ENCODE measurements at regions not wholly inside any gene's neighbourhood (a gene's known extent, or its start where the extent isn't known, plus 50 kb on each side); places are given as distances from the start of the nearest gene placed in this dataset.

GRCh38 chr18:70870292-70870691 is 581.4 kb downstream of the SOCS6 start:
- H3K36me3 Mint-ChIP-seq: no peaks in the 10 kb centered on the region
- no peaks in the 10 kb centered on the region for H3K27me3 Mint-ChIP-seq (ENCODE audit: low read depth)
- no peak overlapping the region for H3K27ac Mint-ChIP-seq
- H3K9me3 Mint-ChIP-seq: peaks cover 21% of the 10 kb centered on the region
- no peak for DNase-seq (ENCODE audit: low spot score in 2 of 2, unreplicated experiment in 2 of 2)
- H3K4me1 Mint-ChIP-seq: no peaks in the 10 kb centered on the region
- TF ChIP-seq CTCF (IDR thresholded peaks at IDR 0.05; ENCODE audit: unreplicated experiment): no peak
- H3K4me3 Mint-ChIP-seq: no peak overlapping the region

GRCh38 chr18:70848329-70848728 is 559.5 kb downstream of the SOCS6 start:
- H3K9me3 Mint-ChIP-seq: no peaks in the 10 kb centered on the region
- DNase-seq (ENCODE audit: low spot score in 2 of 2, unreplicated experiment in 2 of 2): no peak
- no peaks in the 10 kb centered on the region for H3K36me3 Mint-ChIP-seq
- no peaks in the 10 kb centered on the region for H3K27me3 Mint-ChIP-seq (ENCODE audit: low read depth)
- H3K4me3 Mint-ChIP-seq: no peak overlapping the region
- TF ChIP-seq CTCF (IDR thresholded peaks at IDR 0.05; ENCODE audit: unreplicated experiment): no peak
- H3K4me1 Mint-ChIP-seq: no peaks in the 10 kb centered on the region
- H3K27ac Mint-ChIP-seq: no peak overlapping the region

- no peak for TF ChIP-seq CTCF (IDR thresholded peaks at IDR 0.05; ENCODE audit: unreplicated experiment)
- no peaks in the 10 kb centered on the region for H3K36me3 Mint-ChIP-seq
Observed at GRCh38 chr18:70840649-70841048, 551.8 kb downstream of the SOCS6 start.

GRCh38 chr18:70827632-70828031 is 538.8 kb downstream of the SOCS6 start:
- TF ChIP-seq CTCF (IDR thresholded peaks at IDR 0.05; ENCODE audit: unreplicated experiment): no peak
- Mint-ChIP-seq H3K9me3 (no peaks in the 10 kb centered on the region), H3K36me3 (no peaks in the 10 kb centered on the region)

More at GRCh38 chr18:70840649-70841048, 551.8 kb downstream of the SOCS6 start:
- no peaks in the 10 kb centered on the region for H3K9me3 Mint-ChIP-seq
- DNase-seq (ENCODE audit: low spot score in 2 of 2, unreplicated experiment in 2 of 2): no peak
- H3K4me1 Mint-ChIP-seq: no peaks in the 10 kb centered on the region
- H3K4me3 Mint-ChIP-seq: no peak overlapping the region
- H3K27me3 Mint-ChIP-seq (ENCODE audit: low read depth): no peaks in the 10 kb centered on the region
- H3K27ac Mint-ChIP-seq: no peak overlapping the region

GRCh38 chr18:70826571-70826970 is 537.7 kb downstream of the SOCS6 start:
- H3K27ac Mint-ChIP-seq: no peak overlapping the region
- H3K9me3 Mint-ChIP-seq: no peaks in the 10 kb centered on the region
- no peak for DNase-seq (ENCODE audit: low spot score in 2 of 2, unreplicated experiment in 2 of 2)
- no peaks in the 10 kb centered on the region for H3K27me3 Mint-ChIP-seq (ENCODE audit: low read depth)
- peaks cover 6% of the 10 kb centered on the region for H3K4me1 Mint-ChIP-seq
- no peaks in the 10 kb centered on the region for H3K36me3 Mint-ChIP-seq
- H3K4me3 Mint-ChIP-seq: no peak overlapping the region
- no peak for TF ChIP-seq CTCF (IDR thresholded peaks at IDR 0.05; ENCODE audit: unreplicated experiment)

More at GRCh38 chr18:70827632-70828031, 538.8 kb downstream of the SOCS6 start:
- no peak overlapping the region for H3K27ac Mint-ChIP-seq
- no peak overlapping the region for H3K4me3 Mint-ChIP-seq
- no peaks in the 10 kb centered on the region for H3K27me3 Mint-ChIP-seq (ENCODE audit: low read depth)
- H3K4me1 Mint-ChIP-seq: peaks cover 6% of the 10 kb centered on the region
- no peak for DNase-seq (ENCODE audit: low spot score in 2 of 2, unreplicated experiment in 2 of 2)

- TF ChIP-seq CTCF (IDR thresholded peaks at IDR 0.05; ENCODE audit: unreplicated experiment): no peak
- Mint-ChIP-seq H3K4me3 (no peak overlapping the region), H3K27ac (no peak overlapping the region), H3K36me3 (no peaks in the 10 kb centered on the region), H3K4me1 (peaks cover 5% of the 10 kb centered on the region), H3K27me3 (ENCODE audit: low read depth) (no peaks in the 10 kb centered on the region), H3K9me3 (no peaks in the 10 kb centered on the region)
- DNase-seq (ENCODE audit: low spot score in 2 of 2, unreplicated experiment in 2 of 2): no peak
Observed at GRCh38 chr18:70822691-70823090, 533.8 kb downstream of the SOCS6 start.
